H9 (cell line): ENCODE measurements at regions not wholly inside any gene's neighbourhood (a gene's known extent, or its start where the extent isn't known, plus 50 kb on each side); places are given as distances from the start of the nearest gene placed in this dataset.

Experiments used
- DNase-seq: peaks from one replicate; pipeline ENCODE4 v3.0.0-alpha.2; 2017
- H2AFZ ChIP-seq: one replicate; pipeline ENCODE4 v1.6.1; 2013; ENCODE audit warnings: mild to moderate bottlenecking, low read length, control low read depth, moderate library complexity
- H2AK5ac ChIP-seq: 2 replicates; pipeline ENCODE4 v1.6.1; 2013; ENCODE audit warnings: low read length, control low read depth, mixed read lengths; ENCODE audit not compliant: insufficient read length
- H2BK120ac ChIP-seq: one replicate; pipeline ENCODE4 v1.6.1; 2013; ENCODE audit warnings: low read depth, mild to moderate bottlenecking, low read length, control low read depth, inconsistent platforms; ENCODE audit not compliant: poor library complexity, severe bottlenecking
- H2BK12ac ChIP-seq: 2 replicates; pipeline ENCODE4 v1.6.1; 2013; ENCODE audit warnings: low read length, control low read depth, mixed read lengths, low read depth; ENCODE audit not compliant: insufficient read length
- H2BK15ac ChIP-seq: 2 replicates; pipeline ENCODE4 v1.6.1; 2013; ENCODE audit warnings: low read depth, low read length, control low read depth
- H2BK20ac ChIP-seq: one replicate; pipeline ENCODE4 v1.6.1; 2013; ENCODE audit warnings: low read depth, mild to moderate bottlenecking, low read length, control low read depth, inconsistent platforms; ENCODE audit not compliant: poor library complexity, severe bottlenecking
- H2BK5ac ChIP-seq: 2 replicates; pipeline ENCODE4 v1.6.1; 2013; ENCODE audit warnings: low read length, control low read depth, mixed read lengths; ENCODE audit not compliant: insufficient read length
- H3K14ac ChIP-seq: 2 replicates; pipeline ENCODE4 v1.6.1; 2013; ENCODE audit warnings: low read length, control low read depth; ENCODE audit not compliant: insufficient read depth
- H3K18ac ChIP-seq: 2 replicates; pipeline ENCODE4 v1.6.1; 2013; ENCODE audit warnings: low read depth, mild to moderate bottlenecking, mixed read lengths, low read length, control low read depth; ENCODE audit not compliant: insufficient read length
- H3K23ac ChIP-seq: 2 replicates; pipeline ENCODE4 v1.6.1; 2013; ENCODE audit warnings: low read length, control low read depth, mixed read lengths, low read depth; ENCODE audit not compliant: insufficient read length
- H3K23me2 ChIP-seq: 2 replicates; pipeline ENCODE4 v1.6.1; 2013; ENCODE audit warnings: low read depth, mild to moderate bottlenecking, mixed read lengths, low read length, control low read depth; ENCODE audit not compliant: insufficient read length, poor library complexity, severe bottlenecking
- H3K27ac ChIP-seq: 2 replicates; pipeline ENCODE4 v1.5.1; 2013; ENCODE audit warnings: low read length, control low read depth, mixed read lengths, low read depth; ENCODE audit not compliant: insufficient read length
- H3K27me3 ChIP-seq: 2 replicates; pipeline ENCODE4 v1.6.1; 2013; ENCODE audit warnings: low read length, control low read depth, inconsistent platforms; ENCODE audit not compliant: insufficient read depth
- H3K4ac ChIP-seq: 2 replicates; pipeline ENCODE4 v1.6.1; 2013; ENCODE audit warnings: low read depth, mild to moderate bottlenecking, control low read depth, inconsistent platforms, low read length, moderate library complexity
- H3K4me1 ChIP-seq: 2 replicates; pipeline ENCODE4 v1.6.1; 2013; ENCODE audit warnings: low read length, control low read depth, inconsistent platforms; ENCODE audit not compliant: insufficient read depth
- H3K4me2 ChIP-seq: 2 replicates; pipeline ENCODE4 v1.6.1; 2013; ENCODE audit warnings: low read length, control low read depth, mixed read lengths; ENCODE audit not compliant: insufficient read length, insufficient read depth
- H3K56ac ChIP-seq: 2 replicates; pipeline ENCODE4 v1.6.1; 2013; ENCODE audit warnings: low read depth, mild to moderate bottlenecking, mixed read lengths, low read length, control low read depth; ENCODE audit not compliant: insufficient read length
- H3K79me1 ChIP-seq: 2 replicates; pipeline ENCODE4 v1.6.1; 2013; ENCODE audit warnings: low read depth, mild to moderate bottlenecking, moderate library complexity, low read length, control low read depth, inconsistent platforms; ENCODE audit not compliant: insufficient read depth, poor library complexity, severe bottlenecking
- H3K79me2 ChIP-seq: 2 replicates; pipeline ENCODE4 v1.6.1; 2013; ENCODE audit warnings: low read length, control low read depth, inconsistent platforms; ENCODE audit not compliant: insufficient read depth
- H3K9ac ChIP-seq: 2 replicates; pipeline ENCODE4 v1.6.1; 2013; ENCODE audit warnings: low read length, control low read depth, mixed read lengths; ENCODE audit not compliant: insufficient read length; ENCODE audit errors: extremely low read depth
- H3K9me3 ChIP-seq: one replicate; pipeline ENCODE4 v1.6.1; 2013; ENCODE audit warnings: low read depth, low read length, inconsistent platforms; ENCODE audit not compliant: control insufficient read depth
- H3T11ph ChIP-seq: one replicate; pipeline ENCODE4 v1.6.1; 2013; ENCODE audit warnings: mild to moderate bottlenecking, low read length, control low read depth, inconsistent platforms
- H4K20me1 ChIP-seq: one replicate; pipeline ENCODE4 v1.6.1; 2013; ENCODE audit not compliant: control insufficient read depth, insufficient read length, insufficient read depth
- H4K5ac ChIP-seq: 2 replicates; pipeline ENCODE4 v1.6.1; 2013; ENCODE audit warnings: low read depth, mild to moderate bottlenecking, mixed read lengths, low read length, control low read depth; ENCODE audit not compliant: insufficient read length
- H4K8ac ChIP-seq: replicated peaks from 2 replicates; pipeline ENCODE4 v1.6.1; 2013; ENCODE audit warnings: low read length, control low read depth, mixed read lengths, low read depth; ENCODE audit not compliant: insufficient read length
- H4K91ac ChIP-seq: 2 replicates; pipeline ENCODE4 v1.6.1; 2013; ENCODE audit warnings: low read depth, mild to moderate bottlenecking, moderate library complexity, mixed read lengths, low read length, control low read depth; ENCODE audit not compliant: insufficient read length
- H3K27ac Mint-ChIP-seq, 3 experiments: 2 replicates in 2 of 3; 3 replicates in 1 of 3; pipeline ENCODE4 v1.8.0; 2020 to 2021; ENCODE audit warnings: mixed read lengths in 3 of 3, mild to moderate bottlenecking in 1 of 3, moderate library complexity in 1 of 3
- H3K27me3 Mint-ChIP-seq: 2 replicates; pipeline ENCODE4 v1.8.0; 2021; ENCODE audit warnings: low read depth, mild to moderate bottlenecking, moderate library complexity, mixed read lengths
- H3K36me3 Mint-ChIP-seq, 3 experiments: 2 replicates in 2 of 3; 3 replicates in 1 of 3; pipeline ENCODE4 v1.8.0; 2020 to 2021; ENCODE audit warnings: low read depth in 3 of 3, mixed read lengths in 3 of 3; ENCODE audit not compliant: insufficient read depth in 1 of 3
- H3K4me1 Mint-ChIP-seq, 2 experiments: 2 replicates each; pipeline ENCODE4 v1.8.0; 2020; ENCODE audit warnings: mixed read lengths in 2 of 2
- H3K4me3 Mint-ChIP-seq, 2 experiments: 2 replicates in 1 of 2; 3 replicates in 1 of 2; pipeline ENCODE4 v1.8.0; 2020 to 2021; ENCODE audit warnings: mild to moderate bottlenecking in 2 of 2, mixed read lengths in 2 of 2, moderate library complexity in 1 of 2
- H3K9me3 Mint-ChIP-seq, 2 experiments: 2 replicates in 1 of 2; 3 replicates in 1 of 2; pipeline ENCODE4 v1.8.0; 2020; ENCODE audit warnings: mild to moderate bottlenecking in 2 of 2, mixed read lengths in 2 of 2, moderate library complexity in 1 of 2
- CTCF ChIP-seq: fragments of 200-600 bp; sonication (generic); conservative IDR thresholded peaks from 3 replicates; pipeline ENCODE4 v1.8.0; 2021; ENCODE audit warnings: antibody characterized with exemption, mild to moderate bottlenecking
- WGBS: extraction: QIAGEN DNeasy Blood & Tissue Kit; methylation state at CpG from one replicate; pipeline ENCODE4 v1.1.7; 2013; ENCODE audit warnings: missing lambda C conversion rate, low lambda C conversion rate, mixed read lengths; ENCODE audit not compliant: insufficient read length; ENCODE audit errors: extremely low coverage; 5-methylcytosine and 5-hydroxymethylcytosine counted together

DNA sequence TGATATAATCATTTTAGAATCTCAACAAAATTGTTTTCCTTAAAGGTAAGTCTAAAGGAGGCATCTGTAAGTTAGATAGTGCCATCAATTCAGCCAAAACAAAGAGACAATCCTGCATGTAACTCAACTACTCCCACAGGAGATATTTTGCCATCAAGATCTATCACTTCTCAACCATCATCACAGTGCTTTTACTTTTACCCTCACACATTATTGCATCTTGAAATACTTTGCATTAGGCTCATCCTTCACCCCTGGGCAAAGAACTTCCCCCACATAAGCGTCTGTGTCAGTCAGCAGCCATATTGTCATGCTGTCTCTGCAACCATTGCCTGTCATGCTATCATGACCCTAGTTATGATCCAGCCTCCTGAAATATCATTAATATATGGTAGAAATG lies 54.9 kb upstream of the NLGN1 start:
- Histone ChIP-seq H3K9ac (no peak overlapping the region), H3K9me3 (no peaks in the 10 kb centered on the region), H3K4me1 (no peaks in the 10 kb centered on the region), H3K56ac (no peak overlapping the region), H2BK15ac (no peak overlapping the region), H2BK20ac (no peak overlapping the region), H3T11ph (no peak overlapping the region), H4K8ac (no peak overlapping the region), H3K27me3 (no peaks in the 10 kb centered on the region), H3K4me2 (no peak overlapping the region), H3K18ac (no peak overlapping the region), H4K91ac (no peak overlapping the region), H3K14ac (no peak overlapping the region), H2AFZ (no peak overlapping the region), H2BK120ac (no peak overlapping the region), H3K23ac (no peak overlapping the region), H4K20me1 (no peaks in the 10 kb centered on the region), H2BK5ac (no peak overlapping the region), H4K5ac (no peak overlapping the region), H3K79me1 (no peaks in the 10 kb centered on the region), H3K4ac (no peak overlapping the region), H3K23me2 (no peaks in the 10 kb centered on the region), H3K27ac (no peak overlapping the region), H2BK12ac (no peak overlapping the region), H3K79me2 (no peaks in the 10 kb centered on the region), H2AK5ac (no peak overlapping the region)
- no peaks in the 10 kb centered on the region for H3K9me3 Mint-ChIP-seq
- DNase-seq = no peak
- no peaks in the 10 kb centered on the region for H3K36me3 Mint-ChIP-seq
- no CpG with 5 or more reads among the region's 1 CpG for WGBS
- H3K4me3 Mint-ChIP-seq = no peak overlapping the region
- no peaks in the 10 kb centered on the region for H3K27me3 Mint-ChIP-seq
- no peak for TF ChIP-seq CTCF
- H3K27ac Mint-ChIP-seq = no peak overlapping the region
- H3K4me1 Mint-ChIP-seq = no peaks in the 10 kb centered on the region
